Peyer's patch (tissue), 4 donors: ENCODE measurements at regions not wholly inside any gene's neighbourhood (a gene's known extent, or its start where the extent isn't known, plus 50 kb on each side); places are given as distances from the start of the nearest gene placed in this dataset.

Experiments used
- DNase-seq, 3 donors: peaks; one replicate each; pipeline ENCODE4 v3.0.0-alpha.2; 2017 to 2019
- H3K27ac ChIP-seq, 4 donors: fragments of 200-600 bp; sonication (generic); one replicate each; pipeline ENCODE4 v1.5.1; 2016 to 2019
- H3K27me3 ChIP-seq, 2 donors: fragments of 200-600 bp; sonication (generic); one replicate each; pipeline ENCODE4 v1.5.1; 2019
- H3K36me3 ChIP-seq, 3 donors: fragments of 200-600 bp; sonication (generic); one replicate each; pipeline ENCODE4 v1.5.1; 2016 to 2019
- H3K4me1 ChIP-seq, 4 donors: fragments of 200-600 bp; sonication (generic); one replicate each; pipeline ENCODE4 v1.5.1; 2016 to 2019
- H3K4me3 ChIP-seq, 4 donors: fragments of 200-600 bp; sonication (generic); 1 replicate in 3 of 4; 2 replicates in 1 of 4; pipeline ENCODE4 v1.5.1; 2016 to 2019; ENCODE audit warnings: mild to moderate bottlenecking in 1 of 4
- H3K9me3 ChIP-seq, 4 donors: fragments of 200-600 bp; sonication (generic); one replicate each; pipeline ENCODE4 v1.5.1; 2016 to 2019; ENCODE audit warnings: mild to moderate bottlenecking in 1 of 4
- CTCF ChIP-seq, 6 experiments: fragments of 450-650 bp in 4 of 6; fragments of 200-600 bp in 2 of 6; sonication (generic) in 1 of 6; IDR thresholded peaks; one replicate each; pipeline ENCODE4 v1.5.1; 2017 to 2019; ENCODE audit warnings: antibody characterized with exemption in 6 of 6, mild to moderate bottlenecking in 3 of 6, moderate library complexity in 1 of 6
- POLR2A ChIP-seq, 2 donors: fragments of 450-650 bp; IDR thresholded peaks; one replicate each; pipeline ENCODE4 v1.5.1; 2017; ENCODE audit warnings: antibody characterized with exemption in 2 of 2, mild to moderate bottlenecking in 2 of 2, moderate library complexity in 2 of 2

- H3K4me1 ChIP-seq = no peaks in the 10 kb centered on the region
- no peak overlapping the region for H3K4me3 ChIP-seq
- DNase-seq = no peak
- TF ChIP-seq CTCF (IDR thresholded peaks at IDR 0.05) (no peak), POLR2A (IDR thresholded peaks at IDR 0.05) (no peak)
- H3K27me3 ChIP-seq = no peaks in the 10 kb centered on the region
- no peak overlapping the region for H3K27ac ChIP-seq
- H3K36me3 ChIP-seq = no peaks in the 10 kb centered on the region
- H3K9me3 ChIP-seq = no peaks in the 10 kb centered on the region
Measured at GRCh38 chr10:78280604-78281003, 246.9 kb downstream of the RPS24 start.

GRCh38 chr10:78281627-78282026 is 248.0 kb downstream of the RPS24 start:
- Histone ChIP-seq H3K4me3 (no peak overlapping the region), H3K4me1 (no peaks in the 10 kb centered on the region), H3K27me3 (no peaks in the 10 kb centered on the region), H3K36me3 (no peaks in the 10 kb centered on the region), H3K9me3 (no peaks in the 10 kb centered on the region), H3K27ac (no peak overlapping the region)
- DNase-seq = no peak
- no peak for TF ChIP-seq POLR2A (IDR thresholded peaks at IDR 0.05)
- no peak for TF ChIP-seq CTCF (IDR thresholded peaks at IDR 0.05)

- Histone ChIP-seq H3K36me3 (no peaks in the 10 kb centered on the region), H3K4me3 (no peak overlapping the region), H3K27ac (no peak overlapping the region), H3K9me3 (no peaks in the 10 kb centered on the region), H3K4me1 (no peaks in the 10 kb centered on the region), H3K27me3 (no peaks in the 10 kb centered on the region)
- no peak for DNase-seq
- no peak for TF ChIP-seq POLR2A (IDR thresholded peaks at IDR 0.05)
- TF ChIP-seq CTCF (IDR thresholded peaks at IDR 0.05) = no peak
Measured at GRCh38 chr10:78283069-78283682, 249.5 kb downstream of the RPS24 start.

- H3K27me3 ChIP-seq = no peaks in the 10 kb centered on the region
Measured at GRCh38 chr10:78284381-78284780, 250.7 kb downstream of the RPS24 start.

GRCh38 chr10:78285226-78285625 is 251.6 kb downstream of the RPS24 start:
- no peak for DNase-seq
- H3K27me3 ChIP-seq = no peaks in the 10 kb centered on the region
- no peak overlapping the region for H3K27ac ChIP-seq
- no peak overlapping the region for H3K4me3 ChIP-seq
- no peaks in the 10 kb centered on the region for H3K9me3 ChIP-seq
- TF ChIP-seq POLR2A (IDR thresholded peaks at IDR 0.05) (no peak), CTCF (IDR thresholded peaks at IDR 0.05) (no peak)
- H3K36me3 ChIP-seq = no peaks in the 10 kb centered on the region
- H3K4me1 ChIP-seq = no peaks in the 10 kb centered on the region

More at GRCh38 chr10:78284381-78284780, 250.7 kb downstream of the RPS24 start:
- Histone ChIP-seq H3K27ac (no peak overlapping the region), H3K36me3 (no peaks in the 10 kb centered on the region), H3K4me1 (no peaks in the 10 kb centered on the region), H3K4me3 (no peak overlapping the region), H3K9me3 (no peaks in the 10 kb centered on the region)
- no peak for TF ChIP-seq CTCF (IDR thresholded peaks at IDR 0.05)
- TF ChIP-seq POLR2A (IDR thresholded peaks at IDR 0.05) = no peak
- no peak for DNase-seq

- Histone ChIP-seq H3K27me3 (no peaks in the 10 kb centered on the region), H3K9me3 (no peaks in the 10 kb centered on the region), H3K27ac (no peak overlapping the region), H3K4me3 (no peak overlapping the region), H3K4me1 (no peaks in the 10 kb centered on the region), H3K36me3 (no peaks in the 10 kb centered on the region)
- DNase-seq = no peak
- TF ChIP-seq CTCF (IDR thresholded peaks at IDR 0.05) (no peak), POLR2A (IDR thresholded peaks at IDR 0.05) (no peak)
Measured at GRCh38 chr10:78286186-78286585, 252.5 kb downstream of the RPS24 start.
